ENCODE measurements at regions not wholly inside any gene's neighbourhood (a gene's known extent, or its start where the extent isn't known, plus 50 kb on each side); places are given as distances from the start of the nearest gene placed in this dataset.
"Not testable (repeated sequence)": the region's sequence is repeated elsewhere in the genome, so short reads cannot be mapped to it uniquely, and the experiment has no call there.

- TF ChIP-seq SP1 (IDR thresholded peaks at IDR 0.05); BHLHE40 (IDR thresholded peaks at IDR 0.05; ENCODE audit: borderline replicate concordance); FOXM1 (IDR thresholded peaks at IDR 0.05; ENCODE audit: borderline replicate concordance); SUZ12 (IDR thresholded peaks at IDR 0.05); ZNF384 (IDR thresholded peaks at IDR 0.05); CTBP1 (IDR thresholded peaks at IDR 0.05; ENCODE audit: borderline replicate concordance); FOXK2 (IDR thresholded peaks at IDR 0.05); PKNOX1 (IDR thresholded peaks at IDR 0.05); TARDBP (IDR thresholded peaks at IDR 0.05); ELF4 (IDR thresholded peaks at IDR 0.05): not testable (repeated sequence)
Observed at GRCh38 chr14:48258703-48259102, 583.3 kb upstream of the MDGA2 start.

Measured in HEK293T (cell line).